ENCODE measurements at regions not wholly inside any gene's neighbourhood (a gene's known extent, or its start where the extent isn't known, plus 50 kb on each side); places are given as distances from the start of the nearest gene placed in this dataset.

- ATAC-seq (no peak), DNase-seq (ENCODE audit: missing footprints) (no peak)
- intact Hi-C loops (cut with DNase I): no loop called here
Measured at GRCh38 chr6:87916446-87916845, 131.2 kb upstream of the SPACA1 start.

- DNase-seq (ENCODE audit: missing footprints) (no peak), ATAC-seq (no peak)
- intact Hi-C loops (cut with DNase I): no loop called here
Measured at GRCh38 chr6:87914637-87915395, 132.8 kb upstream of the SPACA1 start.

GRCh38 chr6:87913974-87914373 lies 133.7 kb upstream of the SPACA1 start:
- ATAC-seq (no peak), DNase-seq (ENCODE audit: missing footprints) (no peak)
- intact Hi-C loops (cut with DNase I): no loop called here

- DNase-seq (ENCODE audit: missing footprints) (no peak), ATAC-seq (no peak)
- intact Hi-C loops (cut with DNase I): no loop called here
Measured at GRCh38 chr6:87912102-87912501, 135.5 kb upstream of the SPACA1 start.

GRCh38 chr6:87909849-87910248 lies 137.8 kb upstream of the SPACA1 start:
- ATAC-seq (no peak), DNase-seq (ENCODE audit: missing footprints) (no peak)
- intact Hi-C loops (cut with DNase I): no loop called here

- ATAC-seq: no peak
- intact Hi-C loops (cut with DNase I): no loop called here
- no peak for DNase-seq (ENCODE audit: missing footprints)
Measured at GRCh38 chr6:87908978-87909811, 138.4 kb upstream of the SPACA1 start.

GRCh38 chr6:87907521-87907920 lies 140.1 kb upstream of the SPACA1 start:
- ATAC-seq (no peak), DNase-seq (ENCODE audit: missing footprints) (no peak)
- intact Hi-C loops (cut with DNase I): no loop called here

- intact Hi-C loops (cut with DNase I): no loop called here
- ATAC-seq (no peak), DNase-seq (ENCODE audit: missing footprints) (no peak)
Measured at GRCh38 chr6:87905101-87905641, 142.5 kb upstream of the SPACA1 start.

GRCh38 chr6:87904011-87904410 lies 143.6 kb upstream of the SPACA1 start:
- no peak for DNase-seq (ENCODE audit: missing footprints)
- no peak for ATAC-seq
- intact Hi-C loops (cut with DNase I): no loop called here

- ATAC-seq (no peak), DNase-seq (ENCODE audit: missing footprints) (no peak)
- intact Hi-C loops (cut with DNase I): no loop called here
Measured at GRCh38 chr6:87903323-87903722, 144.3 kb upstream of the SPACA1 start.

- ATAC-seq: no peak
- no peak for DNase-seq (ENCODE audit: missing footprints)
- intact Hi-C loops (cut with DNase I): no loop called here
Measured at GRCh38 chr6:87902383-87902782, 145.3 kb upstream of the SPACA1 start.

GRCh38 chr6:87901613-87902012 lies 146.0 kb upstream of the SPACA1 start:
- ATAC-seq: no peak
- DNase-seq (ENCODE audit: missing footprints): no peak
- intact Hi-C loops (cut with DNase I): no loop called here

GRCh38 chr6:87900160-87900698 lies 147.4 kb upstream of the SPACA1 start:
- intact Hi-C loops (cut with DNase I): no loop called here
- DNase-seq (ENCODE audit: missing footprints) (no peak), ATAC-seq (no peak)

GRCh38 chr6:87899499-87900147 lies 148.0 kb upstream of the SPACA1 start:
- ATAC-seq: no peak
- intact Hi-C loops (cut with DNase I): no loop called here

GRCh38 chr6:87897663-87898062 lies 150.0 kb upstream of the SPACA1 start:
- intact Hi-C loops (cut with DNase I): no loop called here
- ATAC-seq (no peak), DNase-seq (ENCODE audit: missing footprints) (no peak)

More at GRCh38 chr6:87899499-87900147, 148.0 kb upstream of the SPACA1 start:
- no peak for DNase-seq (ENCODE audit: missing footprints)

GRCh38 chr6:87897013-87897412 lies 150.6 kb upstream of the SPACA1 start:
- DNase-seq (ENCODE audit: missing footprints) (no peak), ATAC-seq (no peak)
- intact Hi-C loops (cut with DNase I): no loop called here

GRCh38 chr6:87887266-87887665 lies 160.4 kb upstream of the SPACA1 start:
- ATAC-seq (no peak), DNase-seq (ENCODE audit: missing footprints) (no peak)
- intact Hi-C loops (cut with DNase I): no loop called here

- intact Hi-C loops (cut with DNase I): no loop called here
- DNase-seq (ENCODE audit: missing footprints) (no peak), ATAC-seq (no peak)
Measured at GRCh38 chr6:87884203-87884602, 163.4 kb upstream of the SPACA1 start.

- ATAC-seq (no peak), DNase-seq (ENCODE audit: missing footprints) (no peak)
- intact Hi-C loops (cut with DNase I): no loop called here
Measured at GRCh38 chr6:87881342-87881895, 166.2 kb upstream of the SPACA1 start.

All from Right ventricle myocardium inferior (tissue), 1 donor.